GM21825 (cell line): ENCODE measurements at regions not wholly inside any gene's neighbourhood (a gene's known extent, or its start where the extent isn't known, plus 50 kb on each side); places are given as distances from the start of the nearest gene placed in this dataset.

ENCODE experiments used
- ATAC-seq: cut with Tn5 transposase; IDR thresholded peaks from one replicate; pipeline ENCODE4 v1.9.1; 2021; ENCODE audit warnings: mild to moderate bottlenecking, moderate library complexity; ENCODE audit not compliant: unreplicated experiment

DNA sequence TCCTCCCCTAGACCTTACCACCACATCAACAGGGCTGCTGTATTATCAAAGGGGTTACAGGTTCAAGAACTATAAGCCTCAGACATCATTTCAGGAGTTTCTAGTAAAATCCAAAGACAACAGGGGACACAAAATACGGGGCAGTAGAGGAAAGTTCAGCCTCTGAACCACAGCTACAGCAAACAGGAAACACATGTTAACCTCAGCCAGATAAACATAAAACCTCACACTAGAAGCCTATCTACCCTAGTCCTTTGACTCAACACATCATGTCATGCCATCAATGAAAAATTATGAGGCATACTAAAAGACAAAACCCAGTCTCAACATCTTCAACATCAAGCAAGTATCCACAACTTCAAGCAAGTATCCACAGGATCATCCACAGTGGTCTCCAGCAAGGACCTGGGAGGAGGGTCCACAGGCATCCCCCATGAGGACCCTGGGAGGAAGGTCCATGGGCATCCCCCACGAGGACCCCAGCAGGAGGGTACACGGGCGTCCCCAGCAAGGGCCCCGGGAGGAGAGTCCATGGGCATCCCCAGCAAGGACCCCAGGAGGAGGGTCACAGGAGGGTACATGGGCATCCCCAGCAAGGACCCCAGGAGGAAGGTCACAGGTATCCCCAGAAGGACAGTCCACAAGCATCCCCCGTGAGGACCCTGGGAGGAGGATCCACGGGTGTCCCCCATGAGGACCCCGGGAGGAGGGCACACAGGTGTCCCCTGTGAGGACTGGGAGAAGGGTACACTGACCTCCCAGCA lies 440.0 kb downstream of the MATN1 start:
- no peak for ATAC-seq

- no peak for ATAC-seq
Measured at GRCh38 chr1:30280572-30280971, 442.8 kb downstream of the MATN1 start.

- ATAC-seq, result no peak
Measured at GRCh38 chr1:30277911-30278310, 445.5 kb downstream of the MATN1 start.

DNA sequence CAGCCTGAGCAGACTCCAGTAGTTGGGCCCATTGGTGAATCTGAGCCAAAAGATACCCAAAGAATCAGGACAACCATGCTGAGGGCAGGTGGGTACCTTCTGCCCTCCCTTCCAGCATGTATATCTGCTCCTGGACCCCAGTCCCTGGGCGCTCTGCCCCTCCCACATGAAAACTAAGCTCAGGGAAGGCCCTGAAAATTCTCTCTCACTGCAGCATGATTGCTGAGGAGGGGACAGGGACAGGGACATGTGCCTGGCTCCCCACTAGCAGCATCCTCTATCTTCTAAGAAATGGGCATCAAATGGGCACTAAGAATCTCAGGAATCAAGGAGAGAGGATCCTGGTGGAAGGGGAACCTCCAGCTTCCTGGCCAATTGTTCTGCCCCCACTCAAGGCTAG lies 446.0 kb downstream of the MATN1 start:
- no peak for ATAC-seq

DNA sequence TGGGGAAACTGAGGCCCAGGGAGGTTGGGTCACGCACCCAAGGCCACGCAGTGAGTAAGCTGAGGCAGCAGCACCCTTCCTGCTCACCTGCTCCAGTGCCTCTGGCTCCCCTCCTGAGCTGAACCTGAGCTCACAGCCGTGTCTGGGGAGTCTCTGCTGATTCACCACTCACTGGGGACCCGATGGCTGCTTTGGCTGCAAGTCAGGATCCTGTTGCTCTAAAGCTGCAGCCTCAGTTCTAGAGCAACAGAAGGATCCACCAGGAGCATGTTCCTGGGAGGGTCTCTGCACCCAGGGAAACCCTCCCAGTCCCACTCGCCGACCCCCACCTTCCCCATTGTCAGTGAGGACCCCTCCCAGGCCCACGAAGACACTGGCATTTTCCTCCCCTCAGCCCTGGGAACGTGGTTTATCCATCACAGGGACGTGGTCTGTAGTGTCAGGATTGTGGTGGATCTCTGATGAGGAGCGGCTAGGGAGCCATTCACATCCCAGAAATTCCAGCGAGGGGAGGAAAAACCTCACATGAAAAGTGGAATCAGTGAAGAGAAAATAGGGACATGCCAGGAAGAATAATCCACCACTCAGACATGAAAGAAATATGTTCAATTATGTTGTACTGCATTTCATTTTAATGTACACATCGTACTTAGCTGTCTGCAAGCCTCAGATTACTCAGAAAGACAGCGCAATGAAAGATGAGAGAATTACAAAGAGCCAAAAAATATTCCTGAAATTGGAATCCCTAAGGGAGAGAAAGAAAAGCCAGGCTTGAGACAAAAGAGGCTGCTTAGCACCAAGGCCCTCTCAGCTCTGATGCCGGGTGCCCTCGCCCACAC lies 447.2 kb downstream of the MATN1 start:
- ATAC-seq, result no peak

DNA sequence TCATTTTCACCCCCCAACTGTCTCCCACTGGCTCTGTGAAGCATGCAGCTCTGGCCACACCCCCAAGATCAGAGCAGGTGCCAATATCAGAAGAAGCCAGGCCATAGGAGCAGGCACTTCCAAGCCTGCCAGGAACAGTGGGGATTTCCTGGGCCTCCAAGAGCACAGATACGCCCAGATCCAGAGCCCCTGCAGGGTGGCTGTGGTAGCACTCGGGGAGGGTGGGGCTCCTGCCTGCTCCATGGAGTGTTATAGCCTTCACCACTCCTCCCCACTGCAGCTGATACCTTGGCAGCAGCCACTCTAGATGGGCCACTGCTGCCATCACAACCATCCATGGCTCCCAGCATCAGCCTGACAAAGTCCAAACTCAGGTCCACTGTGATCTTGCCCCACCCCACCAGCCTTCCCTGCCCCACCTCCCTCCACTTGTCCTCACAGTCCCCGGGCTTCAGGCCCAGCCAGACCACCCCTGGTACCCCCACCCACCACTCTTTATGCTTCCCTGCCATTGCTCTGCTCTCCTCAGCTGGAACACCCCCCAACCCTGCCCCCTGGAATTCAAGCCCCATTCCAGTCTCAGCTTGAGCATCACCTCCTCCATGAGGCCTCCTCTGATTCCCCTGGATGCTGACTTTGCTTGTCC lies 448.3 kb downstream of the MATN1 start:
- ATAC-seq, result no peak

DNA sequence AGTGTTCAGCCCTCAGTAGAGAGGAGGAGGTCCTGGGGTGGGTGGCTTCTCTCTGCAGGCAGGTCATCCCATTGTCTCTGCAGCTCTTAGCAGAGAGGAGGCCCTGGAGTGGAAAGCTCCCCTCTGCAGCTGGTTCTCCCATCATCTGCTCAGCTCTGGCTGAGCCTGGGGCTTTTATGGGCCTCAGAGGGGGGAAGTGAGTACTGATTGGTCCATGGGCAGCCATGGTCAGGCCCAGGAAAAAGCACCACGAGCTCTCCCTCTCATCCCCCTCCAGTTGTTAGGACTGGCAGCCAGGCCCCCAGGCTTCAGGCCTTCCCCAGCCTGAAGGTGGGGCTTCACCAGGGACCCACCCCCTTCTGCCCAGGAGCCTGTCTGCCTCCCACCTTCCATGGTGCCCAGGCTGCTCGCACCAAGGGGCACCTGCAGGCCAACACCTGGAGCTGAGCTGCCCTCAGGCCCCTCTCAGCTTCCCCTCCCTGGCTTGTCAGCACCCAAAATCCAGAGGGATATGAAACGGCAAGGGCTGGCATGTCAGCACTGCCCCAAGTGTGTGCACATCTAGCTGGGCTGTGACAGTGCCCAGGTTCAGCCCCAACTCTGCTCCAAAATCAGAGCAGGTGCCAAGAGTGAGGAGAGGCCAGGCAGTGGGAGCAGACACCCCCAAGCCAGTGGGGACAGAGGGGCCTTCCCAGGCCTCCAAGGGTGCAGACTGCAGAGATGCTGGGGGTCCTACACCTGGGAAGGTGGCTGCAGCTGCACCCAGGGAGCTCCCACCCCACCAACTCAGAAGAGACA lies 449.0 kb downstream of the MATN1 start:
- ATAC-seq, result no peak

DNA sequence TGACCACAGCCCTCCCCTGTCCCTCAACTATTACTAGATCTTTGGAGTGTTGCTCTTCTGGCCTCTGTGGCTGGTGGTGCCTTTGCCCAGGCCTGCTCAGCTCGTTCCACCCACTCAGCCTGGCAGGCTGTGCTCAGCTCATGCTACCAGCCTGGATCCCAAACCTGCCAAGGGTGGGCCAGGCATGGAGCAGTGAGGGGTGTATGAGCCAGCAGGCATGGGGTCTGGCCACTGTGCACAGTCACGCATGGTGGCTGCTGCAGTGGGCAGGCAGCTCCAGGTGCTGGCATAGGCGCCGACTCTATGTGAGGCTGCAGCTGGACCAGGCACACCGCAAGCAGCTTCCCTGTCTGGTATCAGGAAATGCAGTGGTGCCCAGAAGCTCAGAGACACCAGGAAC lies 449.9 kb downstream of the MATN1 start:
- ATAC-seq, result no peak

- no peak for ATAC-seq
Measured at GRCh38 chr1:30273021-30273325, 450.4 kb downstream of the MATN1 start.

DNA sequence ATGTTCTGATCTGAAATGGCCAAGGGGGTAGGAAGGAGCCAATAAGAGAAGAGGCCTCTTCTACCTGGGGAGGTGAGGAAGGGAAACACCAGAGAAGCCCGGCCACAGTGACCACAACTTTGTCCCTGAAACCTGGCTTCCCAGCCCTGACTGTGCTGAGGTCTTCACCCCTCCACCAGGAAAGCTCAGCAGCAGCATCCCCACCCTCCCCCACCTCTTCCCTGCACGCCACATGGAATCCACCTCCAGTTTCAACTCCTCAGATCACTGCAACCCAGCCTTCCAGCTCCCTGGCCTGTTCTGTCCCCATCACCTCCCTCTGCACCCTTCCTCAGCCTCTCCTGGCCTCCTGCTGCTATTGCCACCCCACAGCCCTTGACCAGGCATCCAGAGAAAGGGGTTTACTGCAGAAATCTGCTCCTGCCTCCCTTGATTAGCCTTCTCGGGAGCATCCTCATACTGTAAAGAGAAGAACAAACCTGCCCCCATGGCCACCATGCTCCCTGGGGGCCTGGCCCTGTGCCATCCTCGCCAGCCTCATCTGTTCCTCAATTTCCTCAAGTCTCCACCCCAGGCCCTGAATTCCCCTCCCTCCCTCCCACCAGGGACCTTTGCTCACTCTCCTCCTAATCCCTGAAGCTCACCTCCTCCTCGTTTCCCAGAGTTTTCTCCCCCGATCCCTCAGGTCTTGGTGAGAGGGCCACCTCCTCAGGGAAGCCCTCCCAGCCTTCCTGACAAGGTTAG lies 450.9 kb downstream of the MATN1 start:
- ATAC-seq, result no peak

- no peak for ATAC-seq
Measured at GRCh38 chr1:30271401-30272276, 451.7 kb downstream of the MATN1 start.

DNA sequence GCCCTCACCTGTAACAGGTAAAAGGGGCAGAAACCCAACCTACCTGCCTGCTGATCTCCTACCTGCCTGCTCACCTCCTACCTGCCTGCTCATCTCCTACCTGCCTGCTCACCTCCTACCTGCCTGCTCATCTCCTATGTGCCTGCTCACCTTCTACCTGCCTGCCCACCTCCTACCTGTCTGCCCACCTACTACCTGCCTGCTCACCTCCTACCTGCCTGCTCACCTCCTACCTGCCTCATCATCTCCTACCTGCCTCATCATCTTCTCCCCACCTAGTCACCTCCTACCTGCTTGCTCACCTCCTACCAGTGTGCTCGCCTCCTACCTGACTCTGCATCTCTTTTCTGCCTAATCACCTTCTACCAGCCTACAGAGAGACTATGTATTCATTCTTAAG lies 452.9 kb downstream of the MATN1 start:
- ATAC-seq, result no peak

DNA sequence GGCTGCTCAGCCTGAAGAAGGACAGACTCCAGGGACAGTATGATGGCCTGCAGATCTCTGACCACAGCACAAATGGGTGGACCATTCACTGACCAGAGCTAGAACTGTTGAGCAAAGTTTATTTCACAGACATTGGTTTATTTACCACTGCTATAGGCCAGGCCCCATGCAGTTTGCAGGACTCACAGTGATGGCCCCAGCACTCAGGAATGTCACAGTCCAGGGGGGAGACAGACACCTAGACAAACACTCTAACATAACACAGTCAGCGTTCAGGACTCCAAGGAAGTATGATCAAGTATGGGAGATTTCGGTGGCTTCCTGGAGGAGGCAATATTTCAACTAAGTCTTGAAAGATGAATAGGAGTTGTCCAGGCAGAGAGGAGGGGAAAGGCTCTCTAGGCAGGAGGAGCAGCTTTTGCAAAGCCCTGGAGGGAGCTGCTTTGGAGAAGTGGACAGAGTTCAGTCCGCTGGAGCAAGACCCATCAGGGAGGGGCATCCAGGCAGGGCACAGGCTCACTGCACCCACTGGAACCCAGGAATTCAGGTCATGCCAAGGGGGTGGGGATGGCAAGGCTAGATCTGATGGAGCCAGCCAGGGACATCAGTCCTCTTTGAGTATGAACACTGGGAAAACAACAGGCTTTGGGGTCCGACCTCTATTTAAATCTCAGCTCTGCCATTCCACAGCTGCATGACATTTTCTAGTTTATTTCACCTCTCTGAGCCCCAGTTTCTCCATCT lies 454.3 kb downstream of the MATN1 start:
- no peak for ATAC-seq

DNA sequence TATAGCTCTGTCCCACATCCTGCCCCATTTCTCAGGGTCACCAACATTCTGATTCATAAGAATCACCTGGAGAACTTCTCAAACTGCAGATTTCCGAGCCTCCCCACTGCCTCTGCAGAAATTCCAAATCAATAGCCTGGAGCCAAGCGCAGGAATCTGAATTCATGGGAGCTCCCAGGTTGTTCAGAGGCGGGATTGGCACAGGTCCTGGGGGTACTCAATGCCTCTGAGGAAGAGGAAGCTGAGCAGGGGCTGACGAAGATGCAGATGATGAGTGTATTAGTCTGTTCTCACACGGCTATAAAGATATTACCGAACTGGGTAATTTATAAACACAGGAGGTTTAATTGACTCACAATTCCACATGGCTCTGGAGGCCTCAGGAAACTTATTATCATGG lies 455.5 kb downstream of the MATN1 start:
- no peak for ATAC-seq

GRCh38 chr1:30267046-30267445 lies 456.3 kb downstream of the MATN1 start:
- ATAC-seq, result no peak

GRCh38 chr1:30265127-30266070 lies 458.0 kb downstream of the MATN1 start:
- no peak for ATAC-seq

DNA sequence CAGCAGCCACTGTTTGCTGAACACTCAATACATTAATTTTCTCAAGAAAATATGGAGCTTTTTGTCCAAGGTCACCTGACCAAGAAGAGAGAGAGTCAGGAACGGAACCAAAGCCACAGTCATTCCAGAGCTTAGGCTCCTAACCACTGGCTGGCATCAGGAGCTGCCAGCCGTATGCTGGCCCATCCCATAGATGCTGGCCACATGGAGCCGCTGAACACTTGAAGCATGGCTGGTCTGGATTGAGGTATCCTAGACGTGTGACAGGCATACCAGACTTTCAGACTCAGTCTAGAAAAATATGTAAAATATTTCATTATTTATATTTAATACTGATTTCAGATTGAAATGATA lies 458.7 kb downstream of the MATN1 start:
- ATAC-seq, result no peak
